Upper lobe of left lung (tissue), 6 donors: ENCODE measurements at regions not wholly inside any gene's neighbourhood (a gene's known extent, or its start where the extent isn't known, plus 50 kb on each side); places are given as distances from the start of the nearest gene placed in this dataset.

Experiments
- ATAC-seq, 2 donors: fragments of 200-7000 bp; cut with Tn5 transposase; one replicate each; pipeline ENCODE4 v1.9.1; 2022; ENCODE audit warnings: mild to moderate bottlenecking in 2 of 2, moderate library complexity in 2 of 2; ENCODE audit not compliant: low FRiP score in 2 of 2
- DNase-seq, 2 donors: peaks; one replicate each; pipeline ENCODE4 v3.0.0-alpha.2; 2019 to 2020
- H3K27ac ChIP-seq, 4 donors: fragments of 200-600 bp; sonication (generic); one replicate each; pipeline ENCODE4 v1.5.1; 2016 to 2019
- H3K27me3 ChIP-seq, 4 donors: fragments of 200-600 bp; sonication (generic); one replicate each; pipeline ENCODE4 v1.5.1; 2017 to 2019
- H3K36me3 ChIP-seq, 4 donors: fragments of 200-600 bp; sonication (generic); one replicate each; pipeline ENCODE4 v1.5.1; 2016 to 2019
- H3K4me1 ChIP-seq, 4 donors: fragments of 200-600 bp; sonication (generic); one replicate each; pipeline ENCODE4 v1.5.1; 2018 to 2019
- H3K4me3 ChIP-seq, 4 donors: fragments of 200-600 bp; sonication (generic); one replicate each; pipeline ENCODE4 v1.5.1; 2017 to 2019; ENCODE audit warnings: mild to moderate bottlenecking in 2 of 4, moderate library complexity in 1 of 4
- H3K9me3 ChIP-seq, 4 donors: fragments of 200-600 bp; sonication (generic); one replicate each; pipeline ENCODE4 v1.5.1; 2018 to 2019
- EP300 ChIP-seq, 4 donors: sonication (generic); formaldehyde crosslinking; IDR thresholded peaks; one replicate each; pipeline ENCODE4 v1.5.1; 2017; ENCODE audit warnings: antibody characterized with exemption in 4 of 4, control low read depth in 2 of 4
- POLR2A ChIP-seq, 4 donors: fragments of 450-650 bp; IDR thresholded peaks; one replicate each; pipeline ENCODE4 v1.5.1; 2016 to 2017; ENCODE audit warnings: antibody characterized with exemption in 4 of 4, mild to moderate bottlenecking in 2 of 4
- POLR2AphosphoS5 ChIP-seq, 2 donors: sonication (generic); formaldehyde crosslinking; IDR thresholded peaks; one replicate each; pipeline ENCODE4 v1.5.1; 2017; ENCODE audit warnings: antibody characterized with exemption in 2 of 2
- WGBS, 2 donors: methylation state at CpG; one replicate each; pipeline ENCODE4 v1.1.5; 2017 to 2018; 5-methylcytosine and 5-hydroxymethylcytosine counted together
- TF ChIP-seq, protein P1 (sequence below), 6 experiments: fragments of 450-650 bp in 4 of 6; fragments of 200-600 bp in 2 of 6; sonication (generic) in 2 of 6; IDR thresholded peaks; one replicate each; pipeline ENCODE4 v1.5.1; 2016 to 2019; ENCODE audit warnings: antibody characterized with exemption in 6 of 6
- donor health status: DM: no; HTN: no; CAD: no; lungs with moderate emphysema.
- donor health status: DM: no; HTN: yes; CAD: no; lungs with severe emphysema.

DNA sequence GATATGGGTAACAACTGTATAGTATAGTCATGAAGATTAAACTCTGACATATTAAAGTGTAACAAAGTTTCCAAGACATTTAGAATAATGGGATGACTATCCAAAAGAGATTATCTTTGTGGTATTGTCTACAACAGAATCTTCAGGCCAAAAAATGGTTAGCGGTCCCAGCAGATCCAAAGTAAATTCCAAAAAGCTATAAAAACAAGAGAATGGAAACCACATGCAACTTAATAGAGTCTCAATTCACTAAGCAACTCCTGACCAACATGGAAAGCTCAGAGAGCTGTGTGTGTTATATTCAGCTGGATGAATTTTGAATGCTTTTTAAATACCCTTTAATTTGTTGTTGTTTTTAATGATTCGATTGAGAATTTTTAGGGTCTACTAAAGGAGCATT, 688.2 kb downstream of the CETN3 start:
- ATAC-seq: no peak

DNA sequence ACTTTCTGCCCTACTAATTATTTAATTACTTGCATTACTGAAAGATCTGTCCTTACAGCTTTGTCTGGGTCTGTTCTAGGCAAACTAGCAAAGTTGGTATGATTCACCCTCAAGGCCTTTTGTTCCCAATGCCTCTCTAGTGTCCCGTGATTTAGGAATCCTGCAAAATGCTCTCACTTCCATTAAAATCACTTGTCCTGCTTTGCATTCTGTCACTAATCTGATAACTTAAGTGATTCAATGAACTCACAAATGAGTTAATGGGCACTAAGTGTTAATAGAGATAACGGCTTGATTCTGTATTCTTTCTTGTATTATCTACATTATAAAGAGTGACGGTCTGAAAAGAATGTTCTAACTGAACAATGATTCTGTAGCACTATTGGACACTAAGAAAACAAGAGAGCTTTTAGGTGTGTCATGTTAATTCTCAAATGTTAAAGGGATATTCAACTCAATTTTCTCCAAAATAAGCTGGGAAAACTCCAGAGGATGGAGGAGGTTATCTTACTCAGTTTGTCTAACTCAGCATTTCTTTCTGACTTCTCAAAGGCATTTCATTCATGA, 697.3 kb downstream of the CETN3 start:
- Histone ChIP-seq H3K27me3 (no peaks in the 10 kb centered on the region), H3K36me3 (no peaks in the 10 kb centered on the region), H3K4me3 (no peak overlapping the region), H3K4me1 (no peaks in the 10 kb centered on the region), H3K9me3 (no peaks in the 10 kb centered on the region), H3K27ac (no peak overlapping the region)
- DNase-seq (no peak), ATAC-seq (no peak)
- 89 to 91% methylated on average over 3 of the region's 3 CpGs for WGBS, 2 donors
- TF ChIP-seq POLR2A (IDR thresholded peaks at IDR 0.05) (no peak), EP300 (IDR thresholded peaks at IDR 0.05) (no peak), POLR2AphosphoS5 (IDR thresholded peaks at IDR 0.05) (no peak)
- TF ChIP-seq, protein P1, sequence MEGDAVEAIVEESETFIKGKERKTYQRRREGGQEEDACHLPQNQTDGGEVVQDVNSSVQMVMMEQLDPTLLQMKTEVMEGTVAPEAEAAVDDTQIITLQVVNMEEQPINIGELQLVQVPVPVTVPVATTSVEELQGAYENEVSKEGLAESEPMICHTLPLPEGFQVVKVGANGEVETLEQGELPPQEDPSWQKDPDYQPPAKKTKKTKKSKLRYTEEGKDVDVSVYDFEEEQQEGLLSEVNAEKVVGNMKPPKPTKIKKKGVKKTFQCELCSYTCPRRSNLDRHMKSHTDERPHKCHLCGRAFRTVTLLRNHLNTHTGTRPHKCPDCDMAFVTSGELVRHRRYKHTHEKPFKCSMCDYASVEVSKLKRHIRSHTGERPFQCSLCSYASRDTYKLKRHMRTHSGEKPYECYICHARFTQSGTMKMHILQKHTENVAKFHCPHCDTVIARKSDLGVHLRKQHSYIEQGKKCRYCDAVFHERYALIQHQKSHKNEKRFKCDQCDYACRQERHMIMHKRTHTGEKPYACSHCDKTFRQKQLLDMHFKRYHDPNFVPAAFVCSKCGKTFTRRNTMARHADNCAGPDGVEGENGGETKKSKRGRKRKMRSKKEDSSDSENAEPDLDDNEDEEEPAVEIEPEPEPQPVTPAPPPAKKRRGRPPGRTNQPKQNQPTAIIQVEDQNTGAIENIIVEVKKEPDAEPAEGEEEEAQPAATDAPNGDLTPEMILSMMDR (IDR thresholded peaks at IDR 0.05): no peak

More for the DNA sequence above, 688.2 kb downstream of the CETN3 start:
- 93 to 94% methylated on average over 2 of the region's 2 CpGs for WGBS, 2 donors
- DNase-seq: no peak
- no peaks in the 10 kb centered on the region for H3K4me1 ChIP-seq
- H3K9me3 ChIP-seq: no peaks in the 10 kb centered on the region
- TF ChIP-seq POLR2A (IDR thresholded peaks at IDR 0.05) (no peak), EP300 (IDR thresholded peaks at IDR 0.05) (no peak), POLR2AphosphoS5 (IDR thresholded peaks at IDR 0.05) (no peak)
- TF ChIP-seq, protein P1 (IDR thresholded peaks at IDR 0.05): no peak
- no peaks in the 10 kb centered on the region for H3K36me3 ChIP-seq
- H3K4me3 ChIP-seq: no peak overlapping the region
- H3K27ac ChIP-seq: no peak overlapping the region
- no peaks in the 10 kb centered on the region for H3K27me3 ChIP-seq

DNA sequence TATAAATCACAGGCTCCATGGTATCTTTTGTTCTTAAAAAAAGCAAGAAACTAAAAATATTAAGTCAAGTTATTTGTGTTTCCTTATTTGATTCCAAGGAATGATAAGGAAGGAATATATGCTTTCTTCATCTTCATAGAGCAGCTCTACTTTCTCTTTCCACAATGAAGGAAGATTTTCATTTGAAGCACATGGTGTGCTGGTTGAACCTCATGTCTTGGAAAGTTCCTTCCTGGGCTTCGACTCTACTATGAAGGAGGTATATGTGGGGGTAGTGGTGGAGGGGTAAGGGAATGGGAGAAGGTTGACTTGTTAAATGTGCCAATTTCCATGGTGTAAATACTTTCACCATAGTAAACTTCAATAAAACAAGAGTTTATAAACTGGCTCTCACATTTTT, 698.0 kb downstream of the CETN3 start:
- Histone ChIP-seq H3K4me3 (no peak overlapping the region), H3K9me3 (no peaks in the 10 kb centered on the region), H3K27ac (no peak overlapping the region), H3K27me3 (no peaks in the 10 kb centered on the region), H3K4me1 (no peaks in the 10 kb centered on the region), H3K36me3 (no peaks in the 10 kb centered on the region)
- DNase-seq (no peak), ATAC-seq (no peak)
- 93 to 96% methylated on average over 1 of the region's 1 CpG for whole genome bisulfite sequencing, 2 donors
- TF ChIP-seq POLR2AphosphoS5 (IDR thresholded peaks at IDR 0.05) (no peak), POLR2A (IDR thresholded peaks at IDR 0.05) (no peak), EP300 (IDR thresholded peaks at IDR 0.05) (no peak)

DNA sequence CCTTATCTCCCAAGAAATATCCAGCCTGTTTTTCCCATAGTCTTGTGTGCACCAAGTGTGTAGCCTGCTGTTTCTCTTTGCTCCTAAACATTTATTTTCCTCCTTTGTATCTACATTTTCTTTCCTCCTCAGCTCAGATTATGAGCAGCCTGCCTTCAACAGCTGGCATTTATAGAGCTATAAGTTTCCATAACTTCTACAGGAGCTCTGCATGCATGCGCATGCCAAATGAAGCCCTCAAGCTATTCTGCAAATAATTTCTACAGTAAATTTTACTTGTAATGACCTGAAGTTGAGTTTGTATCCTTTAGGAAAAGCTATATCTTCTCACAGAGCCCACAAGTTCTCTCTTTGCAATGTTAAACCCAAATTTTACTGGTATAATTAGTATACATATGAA, 699.5 kb downstream of the CETN3 start:
- DNase-seq (no peak), ATAC-seq (no peak)
- H3K27me3 ChIP-seq: no peaks in the 10 kb centered on the region
- no peaks in the 10 kb centered on the region for H3K4me1 ChIP-seq
- H3K4me3 ChIP-seq: no peak overlapping the region
- H3K36me3 ChIP-seq: no peaks in the 10 kb centered on the region
- 100% methylated on average over 1 of the region's 1 CpG for whole genome bisulfite sequencing, 2 donors
- no peaks in the 10 kb centered on the region for H3K9me3 ChIP-seq
- no peak overlapping the region for H3K27ac ChIP-seq
- TF ChIP-seq POLR2AphosphoS5 (IDR thresholded peaks at IDR 0.05) (no peak), POLR2A (IDR thresholded peaks at IDR 0.05) (no peak), EP300 (IDR thresholded peaks at IDR 0.05) (no peak)
- TF ChIP-seq, protein P1 (IDR thresholded peaks at IDR 0.05): no peak

DNA sequence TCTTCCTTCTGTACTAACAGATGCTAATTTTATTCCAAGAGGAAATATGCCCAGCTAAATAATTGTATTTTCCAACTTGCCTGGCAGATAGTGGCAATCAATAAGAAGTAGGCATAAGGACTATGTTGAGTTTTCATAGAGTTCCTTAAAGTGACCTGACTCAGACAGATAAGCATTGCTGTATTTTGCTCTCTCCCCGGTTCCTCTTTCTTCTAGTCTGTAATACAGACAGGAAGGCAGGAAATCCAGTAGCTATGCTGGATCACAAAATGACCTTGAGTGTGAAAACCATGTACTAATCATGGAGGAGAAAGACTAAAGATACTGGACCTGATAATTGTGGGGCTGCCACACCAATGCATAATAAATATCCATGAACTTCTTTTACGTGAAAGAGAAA, 701.7 kb downstream of the CETN3 start:
- DNase-seq (no peak), ATAC-seq (peak in 1 of 2 donors; percentile 23)
- Histone ChIP-seq H3K36me3 (no peaks in the 10 kb centered on the region), H3K27ac (no peak overlapping the region), H3K27me3 (no peaks in the 10 kb centered on the region), H3K4me3 (no peak overlapping the region), H3K9me3 (no peaks in the 10 kb centered on the region), H3K4me1 (no peaks in the 10 kb centered on the region)
- TF ChIP-seq POLR2AphosphoS5 (IDR thresholded peaks at IDR 0.05) (no peak), EP300 (IDR thresholded peaks at IDR 0.05) (no peak), POLR2A (IDR thresholded peaks at IDR 0.05) (no peak)
- TF ChIP-seq, protein P1 (IDR thresholded peaks at IDR 0.05): no peak
- WGBS, 2 donors: 62% methylated on average over 2 of the region's 2 CpGs
